ENCODE measurements at regions not wholly inside any gene's neighbourhood (a gene's known extent, or its start where the extent isn't known, plus 50 kb on each side); places are given as distances from the start of the nearest gene placed in this dataset.

DNA sequence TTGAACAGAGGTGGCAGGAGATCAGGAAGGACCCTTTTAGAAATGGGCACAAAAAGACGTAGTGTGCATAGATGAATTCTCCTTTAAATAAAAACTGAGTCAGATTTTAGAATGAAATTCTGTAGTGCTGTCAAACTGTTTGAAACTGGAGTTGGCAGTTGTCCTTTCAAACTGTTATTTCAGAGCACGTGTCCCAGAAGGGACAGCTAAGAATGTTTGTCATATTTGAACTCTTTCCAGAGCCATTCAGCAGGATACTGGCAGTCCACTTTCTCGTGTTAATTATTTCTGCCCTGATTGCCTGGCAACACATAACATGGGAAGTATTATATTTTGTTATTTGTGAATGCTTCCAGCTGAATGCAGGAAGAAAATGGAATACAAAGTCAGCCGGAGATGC is 212.3 kb upstream of the DPYD start:
- H3K9me3 ChIP-seq = no peaks in the 10 kb centered on the region
- TF ChIP-seq, protein P1, sequence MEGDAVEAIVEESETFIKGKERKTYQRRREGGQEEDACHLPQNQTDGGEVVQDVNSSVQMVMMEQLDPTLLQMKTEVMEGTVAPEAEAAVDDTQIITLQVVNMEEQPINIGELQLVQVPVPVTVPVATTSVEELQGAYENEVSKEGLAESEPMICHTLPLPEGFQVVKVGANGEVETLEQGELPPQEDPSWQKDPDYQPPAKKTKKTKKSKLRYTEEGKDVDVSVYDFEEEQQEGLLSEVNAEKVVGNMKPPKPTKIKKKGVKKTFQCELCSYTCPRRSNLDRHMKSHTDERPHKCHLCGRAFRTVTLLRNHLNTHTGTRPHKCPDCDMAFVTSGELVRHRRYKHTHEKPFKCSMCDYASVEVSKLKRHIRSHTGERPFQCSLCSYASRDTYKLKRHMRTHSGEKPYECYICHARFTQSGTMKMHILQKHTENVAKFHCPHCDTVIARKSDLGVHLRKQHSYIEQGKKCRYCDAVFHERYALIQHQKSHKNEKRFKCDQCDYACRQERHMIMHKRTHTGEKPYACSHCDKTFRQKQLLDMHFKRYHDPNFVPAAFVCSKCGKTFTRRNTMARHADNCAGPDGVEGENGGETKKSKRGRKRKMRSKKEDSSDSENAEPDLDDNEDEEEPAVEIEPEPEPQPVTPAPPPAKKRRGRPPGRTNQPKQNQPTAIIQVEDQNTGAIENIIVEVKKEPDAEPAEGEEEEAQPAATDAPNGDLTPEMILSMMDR (IDR thresholded peaks at IDR 0.05) = no peak
- WGBS, 2 donors = 31 to 36% methylated on average over 4 of the region's 4 CpGs
- H3K27me3 ChIP-seq = no peaks in the 10 kb centered on the region
- DNase-seq (no peak), FAIRE-seq (no peak), ATAC-seq (peak in 2 of 4 donors; percentile 32 to 37)
- no peaks in the 10 kb centered on the region for H3K36me3 ChIP-seq
- no peaks in the 10 kb centered on the region for H3K4me1 ChIP-seq
- H3K27ac ChIP-seq = no peak overlapping the region
- intact Hi-C loops (cut with DNase I) = no loop called here
- no peak overlapping the region for H3K4me3 ChIP-seq

DNA sequence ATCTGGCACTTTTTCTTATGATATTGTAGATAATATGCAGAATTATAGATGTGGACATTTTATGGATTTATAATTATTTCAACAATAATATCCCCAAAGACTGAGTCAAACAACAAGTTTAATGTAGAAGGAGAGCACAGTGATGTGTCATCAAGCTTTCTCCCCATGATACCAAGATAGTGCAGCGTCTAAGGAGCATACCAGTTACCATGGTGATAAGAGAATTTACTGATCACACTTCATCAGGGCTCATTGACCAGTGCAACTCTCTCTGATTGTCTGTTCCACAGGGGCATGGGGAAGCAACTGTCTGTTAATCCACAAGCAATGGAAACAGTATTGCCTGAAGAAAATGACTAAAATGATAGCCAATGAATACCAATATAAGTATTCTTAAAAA is 209.6 kb upstream of the DPYD start:
- Histone ChIP-seq H3K9me3 (no peaks in the 10 kb centered on the region), H3K4me1 (peaks cover 0 to 11% (median 0%) of the 10 kb centered on the region in 3 donors), H3K36me3 (no peaks in the 10 kb centered on the region), H3K4me3 (no peak overlapping the region), H3K27ac (no peak overlapping the region), H3K27me3 (no peaks in the 10 kb centered on the region)
- TF ChIP-seq, protein P1 (IDR thresholded peaks at IDR 0.05) = no peak
- intact Hi-C loops (cut with DNase I) = no loop called here
- 51 to 67% methylated on average over 1 of the region's 1 CpG for WGBS, 2 donors
- no peak for ATAC-seq
- DNase-seq = no peak
- no peak for FAIRE-seq

DNA sequence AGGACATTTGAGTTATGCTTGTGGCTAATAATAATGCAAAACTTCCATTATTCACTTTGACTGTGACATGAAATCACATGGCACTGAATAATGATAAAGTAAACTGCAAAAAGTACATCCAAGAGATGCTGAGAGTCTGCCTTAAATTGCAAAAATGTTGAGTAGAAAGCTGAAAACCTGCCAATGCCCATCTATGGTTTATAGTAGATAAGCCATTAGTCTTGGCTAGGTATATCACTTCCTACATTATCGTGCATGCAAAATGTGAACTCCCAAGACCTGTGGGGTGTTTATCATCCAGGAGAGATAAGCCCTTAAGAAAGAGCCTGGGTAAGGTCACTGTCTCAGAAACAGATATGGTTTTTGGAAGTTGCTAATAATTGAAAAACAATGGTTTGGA is 208.7 kb upstream of the DPYD start:
- FAIRE-seq (no peak), ATAC-seq (no peak), DNase-seq (no peak)
- H3K4me1 ChIP-seq = peaks cover 0 to 11% (median 0%) of the 10 kb centered on the region in 3 donors
- H3K27me3 ChIP-seq = no peaks in the 10 kb centered on the region
- no peaks in the 10 kb centered on the region for H3K36me3 ChIP-seq
- H3K27ac ChIP-seq = no peak overlapping the region
- TF ChIP-seq, protein P1 (IDR thresholded peaks at IDR 0.05) = no peak
- WGBS, 2 donors = 31 to 47% methylated on average over 1 of the region's 1 CpG
- H3K4me3 ChIP-seq = no peak overlapping the region
- intact Hi-C loops (cut with DNase I) = no loop called here
- no peaks in the 10 kb centered on the region for H3K9me3 ChIP-seq

DNA sequence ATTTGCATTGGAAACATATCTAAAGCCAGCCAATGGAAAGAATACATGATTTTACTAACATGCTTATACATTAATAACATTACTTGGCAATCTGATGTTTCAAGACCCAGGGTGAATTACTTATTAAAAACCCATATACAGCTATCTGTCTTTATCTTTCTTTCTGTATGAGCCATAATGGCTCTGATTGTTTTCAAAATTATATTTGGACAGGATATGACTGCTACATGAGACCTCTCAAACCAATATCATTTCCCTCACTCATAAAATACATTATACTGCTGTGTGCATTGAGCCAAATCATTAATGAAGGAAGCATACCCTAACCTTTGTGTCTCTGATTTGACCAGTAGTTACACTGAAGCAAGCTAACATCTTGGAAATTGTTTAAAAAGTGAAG is 205.9 kb upstream of the DPYD start:
- FAIRE-seq (no peak), ATAC-seq (no peak)
- TF ChIP-seq, protein P1 (IDR thresholded peaks at IDR 0.05) = no peak

DNA sequence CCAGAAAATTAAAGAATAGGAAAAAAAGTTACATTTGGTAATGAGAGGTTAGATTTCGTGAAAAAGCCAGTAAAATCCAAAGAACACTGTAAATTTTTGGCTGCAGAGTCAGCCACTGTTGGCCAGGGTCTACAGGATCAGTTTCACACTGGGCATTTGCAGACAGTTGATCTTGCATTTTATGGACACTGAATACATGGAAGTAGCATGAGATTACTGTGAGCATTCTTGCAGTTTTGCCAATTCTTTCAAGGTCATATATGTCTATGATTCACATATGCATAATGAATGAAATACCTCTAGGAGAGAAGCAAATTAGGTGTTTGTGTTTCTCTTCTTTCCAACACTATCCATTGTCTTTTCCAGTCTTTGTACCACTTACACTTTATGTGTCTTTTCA is 200.8 kb upstream of the DPYD start:
- no peak for FAIRE-seq
- no peak for ATAC-seq

More for the DNA sequence above, 205.9 kb upstream of the DPYD start:
- Histone ChIP-seq H3K27ac (no peak overlapping the region), H3K9me3 (no peaks in the 10 kb centered on the region), H3K36me3 (no peaks in the 10 kb centered on the region), H3K4me3 (no peak overlapping the region), H3K4me1 (peaks cover 0 to 11% (median 0%) of the 10 kb centered on the region in 3 donors), H3K27me3 (no peaks in the 10 kb centered on the region)
- intact Hi-C loops (cut with DNase I) = no loop called here
- DNase-seq = no peak

More for the DNA sequence above, 200.8 kb upstream of the DPYD start:
- WGBS, 2 donors = 0 to 23% methylated on average over 1 of the region's 1 CpG
- Histone ChIP-seq H3K4me3 (no peak overlapping the region), H3K36me3 (no peaks in the 10 kb centered on the region), H3K27ac (no peak overlapping the region), H3K9me3 (no peaks in the 10 kb centered on the region), H3K27me3 (no peaks in the 10 kb centered on the region), H3K4me1 (peaks cover 0 to under 1% (median 0%) of the 10 kb centered on the region in 3 donors)
- intact Hi-C loops (cut with DNase I) = no loop called here
- DNase-seq = no peak
- TF ChIP-seq, protein P1 (IDR thresholded peaks at IDR 0.05) = no peak

Data from pancreas (tissue), 10 donors.